Skeletal muscle satellite cell (primary cell): ENCODE measurements at regions not wholly inside any gene's neighbourhood (a gene's known extent, or its start where the extent isn't known, plus 50 kb on each side); places are given as distances from the start of the nearest gene placed in this dataset.
"Not testable (repeated sequence)": the region's sequence is repeated elsewhere in the genome, so short reads cannot be mapped to it uniquely, and the experiment has no call there.

Source experiments
- H3K27me3 ChIP-seq: 2 replicates; pipeline ENCODE4 v1.7.0; 2013; ENCODE audit warnings: low read length; ENCODE audit not compliant: control insufficient read depth, insufficient read depth
- H3K36me3 ChIP-seq: 2 replicates; pipeline ENCODE4 v1.7.0; 2013; ENCODE audit warnings: mild to moderate bottlenecking, control low read depth, low read length; ENCODE audit not compliant: insufficient read depth
- H3K4me1 ChIP-seq: 2 replicates; pipeline ENCODE4 v1.7.0; 2013; ENCODE audit warnings: low read length; ENCODE audit not compliant: control insufficient read depth, insufficient read depth
- H3K4me2 ChIP-seq: 2 replicates; pipeline ENCODE4 v1.7.0; 2013; ENCODE audit warnings: mild to moderate bottlenecking, low read length
- H3K4me3 ChIP-seq: 2 replicates; pipeline ENCODE4 v1.7.0; 2013; ENCODE audit warnings: low read length
- H3K9ac ChIP-seq: 2 replicates; pipeline ENCODE4 v1.7.0; 2013; ENCODE audit warnings: mild to moderate bottlenecking, low read depth, low read length, moderate library complexity
- H3K9me3 ChIP-seq: replicated peaks from 2 replicates; pipeline ENCODE4 v1.7.0; 2013; ENCODE audit warnings: mild to moderate bottlenecking, control low read depth, low read length

DNA sequence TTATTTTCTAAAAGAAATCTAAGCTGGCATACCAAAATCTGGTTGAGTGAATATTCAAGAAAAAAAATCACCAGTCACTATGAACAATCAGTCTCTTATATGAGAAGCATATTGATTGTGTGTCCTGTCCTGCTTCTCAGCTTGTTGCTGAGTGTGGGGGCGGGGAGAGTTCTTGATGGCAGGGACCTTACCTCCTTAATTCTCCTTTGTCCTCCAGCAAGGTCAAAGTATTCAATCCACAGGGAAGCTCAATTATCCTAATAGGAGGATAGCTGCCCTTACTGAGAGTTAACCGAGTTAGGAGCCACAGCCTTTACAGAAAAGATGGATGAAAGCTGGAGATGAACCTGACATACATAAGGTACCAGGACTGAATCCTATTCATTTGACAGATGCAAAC, 154.0 kb downstream of the LY86 start:
- Histone ChIP-seq H3K27me3 (peaks cover 14% of the 10 kb centered on the region), H3K9me3 (no peaks in the 10 kb centered on the region), H3K4me2 (no peak overlapping the region)

DNA sequence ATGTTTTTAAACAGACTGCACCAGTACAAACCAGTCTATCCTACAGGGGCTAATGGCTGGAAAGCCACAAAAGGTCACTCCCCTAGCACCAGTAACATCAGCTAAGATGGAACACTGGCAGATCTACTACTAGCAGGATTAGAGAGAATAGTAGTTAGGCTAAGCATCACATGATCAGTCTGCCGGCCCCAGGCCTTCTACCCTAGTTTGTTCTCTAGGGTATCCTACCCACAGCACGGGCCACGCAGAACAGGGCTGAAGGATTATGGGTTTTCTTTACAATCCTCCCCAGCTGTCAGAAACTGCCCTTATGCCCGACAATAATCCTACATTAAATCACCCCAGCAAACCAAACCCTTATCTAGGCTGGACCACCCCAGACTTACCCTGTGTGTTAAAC, 156.0 kb downstream of the LY86 start:
- no peaks in the 10 kb centered on the region for H3K9me3 ChIP-seq
- no peak overlapping the region for H3K4me3 ChIP-seq
- peaks cover 23% of the 10 kb centered on the region for H3K27me3 ChIP-seq

More for the DNA sequence above, 154.0 kb downstream of the LY86 start:
- Histone ChIP-seq H3K9ac (no peak overlapping the region), H3K4me3 (no peak overlapping the region), H3K36me3 (no peaks in the 10 kb centered on the region), H3K4me1 (peaks cover 11% of the 10 kb centered on the region)

DNA sequence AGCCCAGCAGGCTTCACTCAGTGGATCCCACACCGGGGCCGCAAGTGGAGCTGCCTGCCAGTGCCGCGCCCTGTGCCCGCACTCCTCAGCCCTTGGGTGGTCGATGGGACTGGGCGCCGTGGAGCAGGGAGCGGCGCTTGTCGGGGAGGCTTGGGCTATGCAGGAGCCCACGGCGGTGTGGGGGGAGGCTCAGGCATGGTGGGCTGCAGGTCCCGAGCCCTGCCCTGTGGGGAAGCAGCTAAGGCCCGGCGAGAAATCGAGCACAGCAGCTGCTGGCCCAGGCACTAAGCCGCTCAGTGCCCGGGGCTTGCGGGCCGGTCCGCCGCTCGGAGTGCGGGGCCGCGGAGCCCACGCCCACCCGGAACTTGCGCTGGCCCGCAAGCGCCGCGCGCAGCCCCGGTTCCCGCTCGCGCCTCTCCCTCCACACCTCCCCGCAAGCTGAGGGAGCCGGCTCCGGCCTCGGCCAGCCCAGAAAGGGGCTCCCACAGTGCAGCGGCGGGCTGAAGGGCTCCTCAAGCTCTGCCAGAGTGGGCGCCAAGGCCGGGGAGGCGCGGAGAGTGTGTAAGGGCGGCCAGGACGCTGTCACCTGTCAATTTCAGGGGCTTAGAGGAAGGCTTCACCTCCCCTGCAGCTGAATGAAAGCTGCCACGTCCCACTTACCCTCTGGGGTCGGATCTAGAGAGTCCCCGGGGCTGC, 157.3 kb downstream of the LY86 start:
- H3K9ac ChIP-seq, H3K4me3 ChIP-seq, H3K9me3 ChIP-seq, H3K36me3 ChIP-seq: not testable (repeated sequence)
- H3K4me2 ChIP-seq = peak overlapping the region; percentile 49
- H3K4me1 ChIP-seq = peaks cover 33% of the 10 kb centered on the region
- H3K27me3 ChIP-seq = peaks cover 23% of the 10 kb centered on the region

More for the DNA sequence above, 156.0 kb downstream of the LY86 start:
- Histone ChIP-seq H3K4me1 (peaks cover 22% of the 10 kb centered on the region), H3K36me3 (no peaks in the 10 kb centered on the region), H3K9ac (no peak overlapping the region), H3K4me2 (no peak overlapping the region)

DNA sequence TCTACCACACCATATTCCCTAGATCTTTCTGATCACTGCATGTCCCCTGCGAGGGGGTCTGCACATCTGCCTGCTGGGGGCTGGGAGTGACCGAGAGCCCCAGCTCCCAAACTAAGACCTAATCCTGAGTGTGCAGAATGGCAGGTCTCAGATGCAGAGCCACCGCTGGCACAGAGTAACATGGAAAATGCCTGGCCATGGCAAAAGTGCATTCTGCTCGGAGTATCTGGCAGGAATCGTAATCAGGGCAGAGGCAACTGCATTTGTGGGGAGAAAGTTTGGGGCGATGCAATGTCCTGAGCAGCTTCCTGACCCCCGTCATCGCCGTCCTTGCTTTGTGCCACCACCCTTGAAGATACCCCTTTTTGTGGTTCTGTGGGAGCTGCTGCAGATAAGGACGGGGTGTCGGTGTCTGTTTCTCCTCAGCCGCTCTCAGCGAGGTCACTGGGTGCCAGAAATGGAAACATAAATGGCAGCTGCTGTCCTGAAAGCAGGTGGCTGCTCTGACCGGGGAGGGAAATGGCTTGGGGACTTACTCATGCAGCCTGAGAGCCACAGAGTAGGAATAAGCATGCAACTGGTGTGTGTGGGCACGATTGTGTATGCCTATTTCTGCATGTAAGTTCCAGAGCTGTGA, 157.9 kb downstream of the LY86 start:
- H3K9ac ChIP-seq = no peak overlapping the region
- H3K4me2 ChIP-seq = peak overlapping the region; percentile 49
- no peaks in the 10 kb centered on the region for H3K36me3 ChIP-seq

DNA sequence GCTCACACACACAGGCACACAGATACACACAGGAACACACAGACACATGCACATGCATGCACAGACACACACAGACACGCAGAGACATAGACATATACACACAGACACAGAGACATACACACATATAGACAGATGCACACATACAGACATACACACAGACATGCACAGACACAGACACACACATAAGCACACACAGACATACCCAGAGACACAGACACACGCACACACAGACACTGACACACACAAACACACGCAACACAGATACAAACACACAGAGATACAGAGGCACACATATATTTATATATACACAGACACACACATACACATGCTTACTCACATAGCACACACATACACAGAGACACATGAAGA, 158.4 kb downstream of the LY86 start:
- Histone ChIP-seq H3K4me2 (peak overlapping the region; percentile 49), H3K27me3 (peaks cover 23% of the 10 kb centered on the region), H3K9ac (no peak overlapping the region), H3K4me3 (no peak overlapping the region), H3K4me1 (peaks cover 45% of the 10 kb centered on the region), H3K36me3 (no peaks in the 10 kb centered on the region), H3K9me3 (no peaks in the 10 kb centered on the region)

More for the DNA sequence above, 157.9 kb downstream of the LY86 start:
- H3K4me3 ChIP-seq = no peak overlapping the region
- peaks cover 40% of the 10 kb centered on the region for H3K4me1 ChIP-seq
- no peaks in the 10 kb centered on the region for H3K9me3 ChIP-seq
- peaks cover 23% of the 10 kb centered on the region for H3K27me3 ChIP-seq

DNA sequence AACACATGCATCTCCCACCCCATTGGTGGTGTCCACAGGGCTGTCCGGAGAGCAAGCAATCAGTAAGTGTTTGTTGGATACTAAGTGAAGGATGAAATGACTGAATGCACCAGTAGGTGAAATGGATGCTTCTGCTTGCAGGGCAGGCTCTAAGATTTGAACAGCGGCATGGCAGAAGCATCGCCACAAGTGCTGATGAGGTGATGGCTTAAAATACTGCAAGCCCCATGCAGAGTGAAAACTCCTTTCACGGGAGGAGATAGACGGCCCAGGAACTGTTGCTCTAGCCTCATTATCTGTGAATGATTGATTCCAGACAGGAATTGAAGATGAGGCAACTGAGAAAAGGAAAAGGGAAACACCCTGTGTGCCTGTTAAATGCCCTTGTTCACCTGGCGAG, 158.9 kb downstream of the LY86 start:
- Histone ChIP-seq H3K9ac (no peak overlapping the region), H3K4me3 (no peak overlapping the region), H3K4me1 (peaks cover 48% of the 10 kb centered on the region), H3K36me3 (no peaks in the 10 kb centered on the region), H3K4me2 (peak overlapping the region; percentile 49), H3K27me3 (peaks cover 23% of the 10 kb centered on the region), H3K9me3 (no peaks in the 10 kb centered on the region)

DNA sequence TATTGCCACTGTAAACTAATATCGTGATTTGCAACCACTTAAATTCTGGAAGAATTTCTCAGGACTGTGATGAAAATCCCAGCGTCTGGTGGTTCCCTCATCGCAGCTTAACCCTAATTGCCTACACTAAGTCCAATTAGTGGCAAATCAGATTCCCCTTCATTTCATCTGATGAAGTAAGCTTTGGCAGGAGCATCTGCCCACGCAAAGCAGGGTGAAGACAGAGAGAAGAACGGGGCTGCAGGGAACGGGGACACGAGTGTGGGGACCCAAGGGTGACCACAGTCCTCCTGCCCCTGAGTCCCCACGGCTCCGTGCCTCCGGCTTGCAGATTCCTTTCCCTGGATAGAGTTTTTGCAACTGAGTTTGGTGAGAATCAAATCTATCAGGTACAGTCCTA, 159.5 kb downstream of the LY86 start:
- peaks cover 48% of the 10 kb centered on the region for H3K4me1 ChIP-seq
- H3K4me3 ChIP-seq = no peak overlapping the region
- no peaks in the 10 kb centered on the region for H3K9me3 ChIP-seq
- H3K27me3 ChIP-seq = peaks cover 22% of the 10 kb centered on the region
- H3K4me2 ChIP-seq = no peak overlapping the region
- no peaks in the 10 kb centered on the region for H3K36me3 ChIP-seq
- no peak overlapping the region for H3K9ac ChIP-seq

DNA sequence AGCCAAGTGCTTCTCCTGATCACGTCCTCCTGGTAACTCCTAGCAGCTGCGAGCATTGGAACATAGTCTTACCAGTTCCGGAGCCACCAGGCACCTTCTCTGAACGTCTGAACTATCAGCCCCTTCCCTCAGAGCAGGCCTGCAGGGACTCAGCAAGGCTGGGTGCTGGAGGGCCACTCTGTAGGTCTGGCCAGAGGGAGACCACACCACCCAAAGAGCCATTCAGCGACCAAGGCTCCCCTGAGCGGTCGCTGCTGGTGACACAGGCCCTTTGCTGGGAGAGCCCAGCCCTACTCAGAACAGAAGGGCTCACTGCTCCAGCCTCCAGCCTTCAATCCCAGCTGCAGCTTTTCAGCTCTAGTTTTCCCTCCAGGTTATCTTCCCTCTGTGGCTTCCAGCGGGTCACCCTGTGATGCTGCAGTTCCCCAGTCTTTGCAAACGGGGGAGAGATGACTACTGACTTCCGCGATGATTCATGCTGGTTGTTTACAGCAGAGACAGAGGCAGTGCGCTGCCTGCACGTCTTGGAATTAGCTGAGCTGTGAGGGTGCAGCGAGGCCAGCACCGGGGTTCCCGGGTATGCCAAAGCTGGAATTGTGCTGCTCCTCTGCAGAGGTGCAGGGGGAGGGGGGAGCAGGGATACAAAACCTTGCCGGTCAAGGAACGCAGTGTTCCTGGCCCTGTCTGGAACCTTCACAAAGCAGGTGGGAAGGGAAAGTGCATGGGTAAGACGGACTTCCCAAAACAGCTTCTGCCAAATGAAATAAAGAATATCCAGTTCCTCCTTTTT, 161.4 kb downstream of the LY86 start:
- peak overlapping the region; percentile 40 for H3K4me3 ChIP-seq
- no peak overlapping the region for H3K9ac ChIP-seq
- H3K9me3 ChIP-seq = no peaks in the 10 kb centered on the region
- no peaks in the 10 kb centered on the region for H3K36me3 ChIP-seq
- H3K4me2 ChIP-seq = peak overlapping the region; percentile 75
- peaks cover 18% of the 10 kb centered on the region for H3K27me3 ChIP-seq
- H3K4me1 ChIP-seq = peaks cover 48% of the 10 kb centered on the region

DNA sequence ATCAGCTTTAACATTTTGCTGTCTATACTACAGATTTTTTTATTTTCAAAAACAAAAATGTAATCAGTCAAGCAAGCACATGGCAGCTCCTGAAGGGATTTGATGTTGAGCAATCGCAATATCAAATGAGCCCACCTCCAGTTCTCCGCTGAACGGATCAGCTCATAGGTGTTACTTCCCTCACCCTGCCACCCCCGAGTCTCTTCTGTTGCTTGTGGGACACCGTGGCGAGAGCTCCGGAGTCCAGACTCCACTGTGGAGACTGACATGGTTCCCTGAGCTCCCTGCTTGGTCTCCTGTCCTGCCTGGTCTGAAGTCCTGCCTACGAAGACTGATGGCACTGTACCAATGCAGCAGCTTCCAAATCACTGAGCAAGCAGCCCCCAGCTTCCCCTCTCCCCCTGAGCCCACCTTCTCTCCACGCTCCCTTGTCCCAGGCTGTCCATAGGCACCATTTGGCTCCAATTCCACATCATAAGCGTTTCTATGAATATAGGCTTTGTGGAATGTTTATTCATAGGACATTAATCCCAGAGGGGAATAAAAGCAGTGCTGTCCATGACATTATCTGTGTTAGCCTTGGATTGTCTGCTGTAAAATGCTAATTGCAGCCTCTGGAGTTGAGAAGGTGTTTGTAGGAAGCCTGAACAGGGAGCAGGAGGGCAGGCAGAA, 162.2 kb downstream of the LY86 start:
- H3K9ac ChIP-seq = no peak overlapping the region
- no peaks in the 10 kb centered on the region for H3K36me3 ChIP-seq
- H3K27me3 ChIP-seq = peaks cover 18% of the 10 kb centered on the region
- H3K4me2 ChIP-seq = peak overlapping the region; percentile 74
- no peaks in the 10 kb centered on the region for H3K9me3 ChIP-seq
- no peak overlapping the region for H3K4me3 ChIP-seq
- peaks cover 48% of the 10 kb centered on the region for H3K4me1 ChIP-seq

DNA sequence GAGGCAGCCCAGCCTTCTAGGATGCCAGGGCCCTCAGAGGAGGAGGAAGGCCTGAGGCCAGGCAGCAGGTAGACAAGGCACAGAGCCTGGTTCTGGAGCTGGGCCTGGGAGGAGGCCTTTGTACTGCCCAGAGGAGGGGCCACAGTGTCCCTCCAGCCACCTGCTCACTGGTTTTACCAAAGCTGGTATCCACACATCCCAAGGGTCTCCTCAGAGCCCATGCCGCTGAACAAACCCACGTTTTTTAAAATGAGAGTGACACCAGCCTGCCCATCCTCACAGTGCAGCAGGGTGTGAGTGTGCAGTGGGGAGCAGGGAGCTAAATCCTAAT, 162.7 kb downstream of the LY86 start:
- H3K9ac ChIP-seq = no peak overlapping the region
- H3K36me3 ChIP-seq = no peaks in the 10 kb centered on the region
- no peak overlapping the region for H3K4me3 ChIP-seq
- H3K9me3 ChIP-seq = no peaks in the 10 kb centered on the region
- peaks cover 47% of the 10 kb centered on the region for H3K4me1 ChIP-seq
- H3K27me3 ChIP-seq = peaks cover 18% of the 10 kb centered on the region
- H3K4me2 ChIP-seq = peak overlapping the region; percentile 74

DNA sequence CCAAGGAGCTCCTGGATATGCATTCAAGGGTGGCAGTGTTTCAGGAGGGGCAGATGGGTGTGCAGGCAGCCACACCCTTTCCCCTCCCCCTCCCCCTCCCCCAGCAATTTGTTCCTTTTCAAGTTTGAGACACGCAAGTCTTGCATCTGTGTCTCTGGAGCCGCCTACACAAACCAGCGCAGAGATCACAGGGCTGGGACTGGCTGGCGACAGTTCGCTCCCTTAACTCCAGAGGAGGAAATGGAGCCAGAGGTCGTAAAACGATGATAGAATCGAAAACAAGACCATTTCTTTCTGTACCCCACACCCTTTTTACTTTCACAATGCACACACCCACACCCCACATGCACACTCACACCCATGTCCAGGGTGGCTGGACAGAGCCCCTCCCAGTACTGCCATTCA, 163.1 kb downstream of the LY86 start:
- peak overlapping the region; percentile 38 for H3K4me3 ChIP-seq
- H3K4me2 ChIP-seq = peak overlapping the region; percentile 74
- H3K9me3 ChIP-seq = no peaks in the 10 kb centered on the region
- H3K9ac ChIP-seq = no peak overlapping the region
- H3K4me1 ChIP-seq = peaks cover 43% of the 10 kb centered on the region
- no peaks in the 10 kb centered on the region for H3K36me3 ChIP-seq
- H3K27me3 ChIP-seq = peaks cover 18% of the 10 kb centered on the region
